HG03378 (cell line): ENCODE measurements at regions not wholly inside any gene's neighbourhood (a gene's known extent, or its start where the extent isn't known, plus 50 kb on each side); places are given as distances from the start of the nearest gene placed in this dataset.

ENCODE experiments used
- ATAC-seq: cut with Tn5 transposase; IDR thresholded peaks from one replicate; pipeline ENCODE4 v1.9.1; 2021; ENCODE audit warnings: mild to moderate bottlenecking, moderate library complexity; ENCODE audit not compliant: unreplicated experiment

- ATAC-seq, result no peak
Observed at GRCh38 chr9:113646946-113647914, 183.7 kb downstream of the RGS3 start.

DNA sequence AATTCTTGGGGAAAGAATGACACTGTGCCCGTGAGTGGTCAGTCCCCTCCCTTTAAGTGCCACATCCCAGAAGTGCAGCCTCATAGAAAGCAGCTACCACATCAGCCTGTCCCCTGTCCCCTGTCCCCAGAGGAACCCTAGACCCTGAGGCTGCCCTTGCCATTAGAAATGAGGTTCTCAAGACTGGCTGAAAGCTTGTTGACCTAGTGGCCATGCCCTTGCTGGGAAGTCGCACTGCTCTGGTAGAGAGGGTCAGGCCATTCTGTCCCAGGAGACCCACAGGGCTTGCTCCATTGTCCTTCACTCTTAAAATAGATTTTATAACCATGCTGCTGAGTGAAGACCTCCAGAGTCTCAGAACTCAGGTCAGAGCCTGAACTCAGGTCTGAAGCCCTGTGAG, 184.5 kb downstream of the RGS3 start:
- ATAC-seq, result no peak

- no peak for ATAC-seq
Observed at GRCh38 chr9:113648586-113648985, 185.1 kb downstream of the RGS3 start.

GRCh38 chr9:113649054-113649453, 185.5 kb downstream of the RGS3 start:
- ATAC-seq, result no peak

DNA sequence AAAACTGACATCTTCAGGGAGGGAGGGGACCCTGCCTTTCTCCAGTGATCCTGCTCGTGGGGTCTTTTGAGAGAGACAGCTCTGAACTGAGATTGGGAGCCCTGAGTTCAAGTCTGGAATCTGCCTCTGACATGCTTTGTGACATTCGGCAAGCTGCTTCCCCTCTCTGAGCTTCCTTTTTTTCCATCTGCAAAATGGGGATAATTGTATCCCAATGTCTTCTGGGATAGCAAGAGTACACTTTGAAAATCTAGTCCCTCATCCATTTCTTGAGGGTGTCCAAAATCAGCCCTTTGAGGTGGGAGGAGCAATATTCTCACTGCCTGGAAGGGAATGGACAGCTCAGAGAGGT, 186.3 kb downstream of the RGS3 start:
- ATAC-seq, result no peak

GRCh38 chr9:113650207-113651131, 186.9 kb downstream of the RGS3 start:
- ATAC-seq, result no peak

- ATAC-seq, result no peak
Observed at GRCh38 chr9:113651896-113652295, 188.4 kb downstream of the RGS3 start.

GRCh38 chr9:113652355-113653152, 189.0 kb downstream of the RGS3 start:
- ATAC-seq, result no peak

DNA sequence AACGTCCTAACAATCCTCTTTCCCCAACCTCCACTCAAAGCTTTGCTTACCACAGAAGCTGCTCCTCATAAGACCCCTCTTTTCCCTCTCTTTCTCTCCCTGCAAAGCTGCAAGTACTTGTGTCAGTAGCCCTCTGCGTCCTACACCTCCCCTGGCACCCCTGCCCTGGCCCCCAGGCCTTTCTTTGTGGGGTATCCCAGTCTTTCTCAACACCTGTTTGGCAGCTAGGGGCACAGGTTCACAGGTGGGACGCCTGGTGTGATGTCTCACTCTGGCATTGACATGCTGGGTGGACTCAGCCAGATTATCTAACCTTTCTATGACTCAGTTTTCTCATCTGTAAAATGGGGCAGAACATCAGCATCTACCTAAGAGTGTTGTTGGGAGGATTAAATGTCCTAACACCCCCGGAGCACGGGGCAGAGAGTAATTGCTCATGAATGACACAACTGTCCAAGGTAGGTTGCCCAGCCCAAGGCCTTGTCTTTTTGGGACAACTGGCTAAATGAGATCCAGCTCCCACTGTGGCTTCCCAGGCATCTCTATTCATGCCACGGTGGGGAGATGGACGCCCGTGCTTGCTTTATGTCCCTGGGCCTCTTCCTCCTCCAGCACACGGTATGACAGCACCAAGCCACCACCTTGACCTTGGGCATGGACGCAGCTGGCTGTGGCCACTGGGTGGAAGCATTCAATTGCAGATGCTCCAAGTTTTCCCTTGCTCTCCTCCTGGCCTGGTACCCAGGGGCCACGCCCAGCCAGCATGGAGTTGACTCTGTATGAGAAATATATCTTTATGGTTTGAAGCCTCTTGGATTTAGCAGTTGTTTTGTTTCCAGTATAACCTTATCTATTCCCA, 190.4 kb downstream of the RGS3 start:
- ATAC-seq, result no peak

- no peak for ATAC-seq
Observed at GRCh38 chr9:113654605-113655428, 191.3 kb downstream of the RGS3 start.

DNA sequence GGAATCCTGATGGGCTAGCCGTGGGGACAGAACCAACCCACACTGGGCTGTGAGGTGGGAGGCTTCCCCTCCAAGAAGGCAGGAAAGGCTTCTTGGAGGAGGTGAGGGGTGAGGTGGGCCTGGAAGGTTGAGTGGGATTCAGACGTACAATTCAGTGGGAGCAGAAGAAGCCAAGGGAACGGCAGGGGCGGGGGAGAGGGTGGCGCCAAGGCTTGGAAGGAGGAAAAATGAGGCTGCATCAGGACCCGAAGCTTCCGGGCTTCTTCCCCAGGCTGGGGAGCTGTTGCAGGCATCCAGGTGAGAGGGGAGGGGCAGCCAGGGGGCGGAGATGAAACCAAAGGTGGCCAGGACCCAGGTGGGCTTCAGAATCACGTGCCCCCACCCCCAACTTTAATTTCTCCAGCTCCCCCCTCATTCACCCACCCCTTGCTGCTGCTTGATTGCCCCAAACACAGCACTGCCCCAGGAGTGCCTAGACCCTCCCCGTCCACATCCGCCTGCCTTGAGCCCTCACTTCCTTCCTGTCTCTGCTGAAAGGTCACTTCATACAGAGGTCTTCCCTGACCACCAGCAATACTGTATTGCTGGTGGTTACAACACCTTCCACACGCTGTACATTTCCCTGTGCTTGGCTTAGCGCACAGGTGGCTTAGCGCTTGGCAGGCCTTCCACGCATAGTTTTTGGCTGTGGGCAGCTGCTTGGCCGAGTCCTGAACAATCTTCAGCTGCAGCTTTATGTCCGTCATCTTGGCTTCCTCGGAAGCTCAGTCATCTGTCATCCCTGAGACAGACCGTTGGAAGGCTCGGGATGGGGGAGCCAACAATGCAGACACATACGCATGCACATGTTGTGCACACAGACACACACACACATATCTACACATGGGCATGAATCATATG, 193.5 kb downstream of the RGS3 start:
- no peak for ATAC-seq

DNA sequence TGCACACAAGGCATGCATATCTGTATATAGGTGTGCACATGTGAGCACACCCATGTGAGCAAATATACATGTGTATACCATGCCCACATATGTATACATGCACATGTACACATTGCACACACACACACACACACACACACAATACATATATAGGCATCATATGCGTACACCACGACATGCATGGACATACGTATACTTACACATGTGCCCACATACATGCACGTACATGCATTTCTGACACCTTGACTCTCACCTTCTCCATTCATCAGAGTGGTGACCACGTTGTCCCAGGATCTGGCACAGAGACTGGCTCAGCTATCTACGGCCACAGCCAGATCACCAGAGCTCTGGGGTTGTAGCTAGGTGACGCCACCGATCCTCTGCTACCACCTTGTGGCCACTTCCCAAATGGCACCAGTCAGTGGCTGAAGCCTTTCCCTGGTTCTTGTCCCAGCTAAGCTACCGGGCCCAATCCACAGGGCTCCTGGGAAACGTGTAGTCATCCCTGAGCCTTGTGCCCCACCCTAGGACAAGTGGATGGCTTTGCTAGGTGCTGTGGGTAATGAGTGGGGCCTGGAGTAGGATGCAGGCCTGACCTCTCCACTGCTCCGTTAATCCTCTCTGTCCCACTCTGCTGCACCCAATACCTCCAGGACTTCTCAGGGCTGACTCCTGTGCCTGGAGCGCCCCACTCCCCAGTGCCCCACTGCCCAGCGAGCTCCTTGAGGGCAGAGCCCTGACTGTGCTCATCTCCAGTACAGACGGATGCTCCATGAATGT, 194.4 kb downstream of the RGS3 start:
- ATAC-seq, result peak; percentile 69

DNA sequence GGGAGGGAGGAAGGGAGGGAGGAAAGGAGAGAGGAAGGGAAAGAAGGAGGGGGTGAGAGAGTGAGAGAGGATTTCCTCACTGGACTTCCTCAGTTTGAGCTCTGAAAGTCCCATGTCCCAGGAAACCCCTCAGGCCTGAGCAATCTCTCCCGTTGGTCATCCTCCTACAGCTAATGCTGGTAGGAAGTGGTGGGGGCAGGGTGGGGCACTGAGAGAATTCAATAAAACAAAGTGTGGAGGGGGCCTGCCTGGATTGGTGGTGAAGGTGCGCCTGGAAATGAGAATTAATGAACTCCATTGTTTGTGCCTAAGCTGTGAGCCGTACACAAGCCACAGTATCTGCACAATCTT, 195.0 kb downstream of the RGS3 start:
- ATAC-seq, result no peak

- no peak for ATAC-seq
Observed at GRCh38 chr9:113659039-113659438, 195.5 kb downstream of the RGS3 start.

GRCh38 chr9:113659740-113660139, 196.2 kb downstream of the RGS3 start:
- ATAC-seq, result no peak

GRCh38 chr9:113660196-113660595, 196.7 kb downstream of the RGS3 start:
- no peak for ATAC-seq

DNA sequence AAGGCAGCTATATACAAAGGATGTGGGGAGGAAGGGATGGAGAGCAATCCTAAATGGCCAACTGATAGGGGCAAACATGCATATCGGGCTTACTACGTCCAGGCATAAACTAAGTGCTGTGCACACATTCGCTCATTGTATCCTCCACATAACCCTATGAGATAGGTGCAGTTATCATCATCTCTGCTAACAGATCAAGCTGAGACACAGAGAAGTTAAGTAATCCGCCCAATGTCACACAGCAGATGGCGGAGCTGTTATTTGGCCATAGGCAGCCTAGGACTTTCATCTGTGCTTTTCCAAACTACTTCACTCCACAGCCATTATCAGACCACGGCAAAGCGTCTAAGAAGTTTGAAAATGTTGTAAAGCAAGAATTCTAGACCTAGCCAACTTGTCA, 197.5 kb downstream of the RGS3 start:
- ATAC-seq, result no peak
